ENCODE measurements at regions not wholly inside any gene's neighbourhood (a gene's known extent, or its start where the extent isn't known, plus 50 kb on each side); places are given as distances from the start of the nearest gene placed in this dataset.
"Not testable (repeated sequence)": the region's sequence is repeated elsewhere in the genome, so short reads cannot be mapped to it uniquely, and the experiment has no call there.

DNA sequence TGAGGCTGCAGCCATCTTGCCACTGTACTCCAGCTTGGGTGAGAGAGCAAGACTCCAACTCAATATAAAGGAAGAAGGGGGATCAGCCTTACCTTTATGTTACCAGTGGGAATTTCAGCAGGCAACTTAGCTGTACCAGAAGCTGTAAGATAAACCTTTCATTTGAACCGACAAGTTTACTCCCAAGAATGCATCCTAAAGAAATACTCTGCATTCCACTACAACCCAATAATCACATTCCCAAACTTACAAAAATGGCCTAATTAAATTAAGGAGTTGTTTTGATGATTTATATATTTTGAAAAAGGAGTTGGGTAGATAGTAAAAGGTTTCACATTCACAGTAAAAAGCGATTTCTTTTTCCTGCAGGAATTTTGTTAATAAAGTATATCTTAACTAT lies 241.4 kb downstream of the TTC8 start:
- no peak for DNase-seq (ENCODE audit: low read depth)

DNA sequence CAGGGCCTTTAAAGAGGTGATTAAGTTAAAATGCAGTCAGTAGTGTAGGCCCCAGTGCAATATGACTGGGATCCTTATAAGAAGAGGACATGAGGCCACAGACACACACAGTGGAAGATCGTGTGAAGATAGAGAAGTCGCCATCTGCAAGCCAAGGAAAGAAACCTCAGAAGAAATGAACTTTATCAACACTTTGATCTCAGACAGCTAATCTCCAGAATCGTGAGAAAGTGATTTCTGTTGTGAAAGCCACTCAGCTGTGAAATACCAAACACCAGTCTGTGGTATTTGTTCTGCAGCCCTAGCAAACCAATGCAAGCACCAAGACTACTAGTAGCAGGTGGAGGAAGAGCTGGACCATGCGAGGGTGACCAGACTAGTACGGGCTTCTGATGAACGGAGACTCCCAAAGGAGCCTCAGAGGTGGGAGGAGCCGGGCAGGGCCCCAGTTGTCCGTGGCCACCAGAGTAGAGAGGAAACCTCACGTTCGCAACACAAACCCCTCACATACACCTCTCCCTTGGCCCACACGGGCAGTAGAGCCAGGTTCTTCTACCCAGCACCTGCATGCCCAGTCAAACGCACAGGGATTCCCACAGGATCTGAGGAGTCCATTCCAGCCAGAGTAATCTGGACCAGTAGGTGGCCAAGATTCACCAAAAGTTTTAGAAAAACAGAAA lies 243.0 kb downstream of the TTC8 start:
- no peak for DNase-seq (ENCODE audit: low read depth)

GRCh38 chr14:89078021-89078795 lies 253.8 kb downstream of the TTC8 start:
- no peak for DNase-seq (ENCODE audit: low read depth)

- no peak for DNase-seq (ENCODE audit: low read depth)
Measured at GRCh38 chr14:89085231-89085731, 260.8 kb downstream of the TTC8 start.

DNA sequence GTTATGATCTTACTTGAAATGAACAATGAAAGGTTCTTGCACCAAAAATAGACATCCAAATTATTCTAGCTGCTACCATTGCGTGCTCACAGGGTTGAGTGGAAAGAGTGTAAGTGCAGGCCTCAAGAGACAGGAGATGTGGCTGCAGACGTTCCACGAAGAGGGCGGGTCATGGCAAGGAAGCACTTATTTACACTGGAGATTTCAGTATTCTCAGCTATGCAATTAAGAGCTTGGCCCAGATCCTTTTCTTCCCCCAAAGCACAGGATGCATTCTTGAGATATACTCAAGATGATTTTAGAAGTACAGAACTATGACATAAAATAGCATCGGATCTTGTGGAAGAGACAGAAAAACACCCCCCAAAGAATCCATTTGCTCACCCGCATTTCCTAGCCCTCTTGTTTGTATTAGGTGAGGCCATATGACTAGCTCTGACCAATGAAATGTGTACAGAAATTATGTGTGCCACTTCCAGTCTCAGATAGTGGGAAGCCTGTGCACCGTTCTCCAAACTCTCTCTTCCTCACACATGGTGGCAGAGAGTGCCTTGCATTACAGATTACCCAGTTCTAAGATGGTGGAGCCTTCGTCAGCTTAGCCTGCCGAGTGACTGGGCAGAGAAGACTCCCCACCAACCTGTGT lies 261.4 kb downstream of the TTC8 start:
- no peak for DNase-seq (ENCODE audit: low read depth)

DNA sequence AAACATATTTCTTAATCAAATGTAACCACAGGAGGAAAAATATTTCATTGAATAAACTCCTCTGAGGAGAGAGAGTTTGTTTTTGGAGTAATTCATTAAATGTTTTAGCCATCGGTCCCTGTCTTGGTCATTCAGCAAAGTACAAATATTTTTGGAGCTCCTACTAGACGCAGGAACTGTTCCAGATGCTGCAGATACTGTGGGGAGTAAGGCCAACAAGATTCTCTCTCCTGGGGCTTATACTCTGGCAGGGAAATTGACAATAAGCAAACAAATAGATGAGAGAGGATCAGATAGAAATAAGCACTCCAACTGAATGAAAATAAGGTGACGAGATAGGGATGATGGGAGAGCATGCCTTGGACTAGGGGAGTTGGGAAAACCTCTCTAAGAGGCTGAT lies 264.1 kb downstream of the TTC8 start:
- DNase-seq (ENCODE audit: low read depth), result no peak

DNA sequence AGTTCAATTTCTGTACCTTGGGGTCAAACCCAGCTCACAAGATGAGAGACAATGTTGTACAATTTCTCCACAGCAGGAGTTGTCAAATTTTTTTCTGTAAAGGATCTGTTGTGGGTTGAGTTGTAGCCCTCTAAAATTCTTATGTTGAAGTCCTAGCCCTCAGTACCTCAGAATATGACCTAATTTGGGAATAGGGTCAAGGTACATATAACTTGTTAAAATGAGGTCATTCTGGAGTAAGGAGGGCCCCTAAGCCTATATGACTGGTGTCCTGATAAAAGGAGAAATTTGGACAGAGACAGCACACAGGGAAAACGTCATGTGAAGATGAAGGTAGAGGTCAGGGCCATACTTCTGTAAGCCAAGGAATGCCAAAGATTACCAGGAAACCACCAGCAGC lies 264.9 kb downstream of the TTC8 start:
- no peak for DNase-seq (ENCODE audit: low read depth)

- DNase-seq (ENCODE audit: low read depth), result no peak
Measured at GRCh38 chr14:89091781-89092180, 267.3 kb downstream of the TTC8 start.

DNA sequence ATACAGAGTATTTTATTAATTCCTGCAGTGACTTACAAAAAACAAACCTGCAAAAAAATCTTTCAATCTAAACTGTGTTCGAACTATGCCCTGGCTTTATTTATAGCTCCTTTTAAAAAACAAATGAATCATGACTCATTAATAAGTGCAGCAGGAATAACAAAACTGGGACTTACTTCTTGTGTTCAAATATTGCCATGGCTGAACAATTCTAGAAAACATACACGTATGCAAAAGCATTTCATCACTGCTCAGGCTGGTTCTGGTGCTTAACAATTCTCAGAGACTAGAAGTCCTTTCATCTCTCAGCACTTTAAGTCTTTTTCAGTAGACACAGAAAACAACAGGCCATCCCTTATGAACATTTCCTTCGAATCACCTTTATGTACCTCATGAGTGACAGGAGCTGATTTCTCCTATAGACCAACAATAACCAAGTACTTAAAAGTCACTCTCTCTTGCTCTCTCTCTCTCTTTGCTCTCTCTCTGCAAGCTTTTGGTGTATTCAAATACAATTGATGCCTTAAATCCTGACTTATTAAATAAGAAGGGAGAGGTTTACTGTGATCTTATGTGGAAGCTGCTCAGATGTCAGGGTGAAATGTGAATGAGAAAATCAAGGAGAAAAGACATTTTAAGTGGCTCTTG lies 268.8 kb downstream of the TTC8 start:
- DNase-seq (ENCODE audit: low read depth), result no peak

GRCh38 chr14:89095036-89095435 lies 270.6 kb downstream of the TTC8 start:
- no peak for DNase-seq (ENCODE audit: low read depth)

- DNase-seq (ENCODE audit: low read depth), result no peak
Measured at GRCh38 chr14:89096946-89097345, 272.5 kb downstream of the TTC8 start.

- DNase-seq (ENCODE audit: low read depth), result no peak
Measured at GRCh38 chr14:89098254-89098653, 273.8 kb downstream of the TTC8 start.

DNA sequence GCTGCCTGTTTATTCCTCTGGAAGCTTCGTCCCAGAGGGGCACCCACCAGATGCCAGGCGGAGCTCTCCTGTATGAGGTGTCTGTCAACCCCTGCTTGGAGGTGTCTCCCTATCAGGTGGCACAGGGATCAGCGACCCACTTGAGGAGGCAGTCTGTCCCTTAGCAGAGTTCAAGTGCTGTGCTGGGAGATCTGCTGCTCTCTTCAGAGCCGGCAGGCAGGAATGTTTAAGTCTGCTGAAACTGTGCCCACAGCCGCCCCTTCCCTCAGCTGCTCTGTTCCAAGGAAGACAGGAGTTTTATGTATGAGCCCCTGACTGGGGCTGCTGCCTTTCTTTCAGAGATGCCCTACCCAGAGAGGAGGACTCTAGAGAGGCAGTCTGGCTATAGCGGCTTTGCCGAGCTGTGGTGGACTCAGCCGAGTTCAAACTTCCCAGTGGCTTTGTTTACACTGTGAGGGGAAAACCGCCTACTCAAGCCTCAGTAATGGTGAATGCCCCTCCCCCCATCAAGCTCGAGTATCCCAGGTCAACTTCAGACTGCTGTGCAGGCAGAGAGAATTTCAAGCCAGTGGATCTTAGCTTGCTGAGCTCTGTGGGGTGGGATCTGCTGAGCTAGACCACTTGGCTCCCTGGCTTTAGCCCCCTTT lies 279.8 kb downstream of the TTC8 start:
- DNase-seq (ENCODE audit: low read depth), result not testable (repeated sequence)

DNA sequence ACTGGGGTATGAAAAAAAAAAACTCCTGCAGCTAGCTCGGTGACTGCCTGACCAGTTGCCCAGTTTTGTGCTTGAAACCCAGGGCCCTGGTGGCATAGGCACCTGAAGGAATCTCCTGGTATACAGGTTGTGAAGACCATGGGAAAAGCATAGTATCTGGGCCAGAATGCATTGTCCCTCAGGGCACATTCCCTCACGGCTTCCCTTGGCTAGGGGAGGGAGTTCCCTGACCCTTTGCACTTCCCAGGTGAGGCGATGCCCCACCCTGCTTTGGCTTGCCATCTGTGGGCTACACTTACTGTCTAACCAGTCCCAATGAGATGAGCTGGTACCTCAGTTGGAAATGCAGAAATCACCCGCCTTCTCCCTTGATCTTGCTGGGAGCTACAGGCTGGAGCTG lies 280.4 kb downstream of the TTC8 start:
- DNase-seq (ENCODE audit: low read depth), result not testable (repeated sequence)
